ENCODE measurements at regions not wholly inside any gene's neighbourhood (a gene's known extent, or its start where the extent isn't known, plus 50 kb on each side); places are given as distances from the start of the nearest gene placed in this dataset.

- WGBS: 92% methylated on average over 1 of the region's 1 CpG
- Histone ChIP-seq H3K27me3 (replicated peaks; ENCODE audit: insufficient read depth) (no peaks in the 10 kb centered on the region), H3K4me3 (no peak overlapping the region), H3K4me1 (replicated peaks) (no peaks in the 10 kb centered on the region), H3K36me3 (no peaks in the 10 kb centered on the region), H3K9me3 (no peaks in the 10 kb centered on the region), H3K27ac (no peak overlapping the region)
- intact Hi-C loops (cut with DNase I): no loop called here
- no peak for DNase-seq (ENCODE audit: low spot score)
- TF ChIP-seq, protein P1, sequence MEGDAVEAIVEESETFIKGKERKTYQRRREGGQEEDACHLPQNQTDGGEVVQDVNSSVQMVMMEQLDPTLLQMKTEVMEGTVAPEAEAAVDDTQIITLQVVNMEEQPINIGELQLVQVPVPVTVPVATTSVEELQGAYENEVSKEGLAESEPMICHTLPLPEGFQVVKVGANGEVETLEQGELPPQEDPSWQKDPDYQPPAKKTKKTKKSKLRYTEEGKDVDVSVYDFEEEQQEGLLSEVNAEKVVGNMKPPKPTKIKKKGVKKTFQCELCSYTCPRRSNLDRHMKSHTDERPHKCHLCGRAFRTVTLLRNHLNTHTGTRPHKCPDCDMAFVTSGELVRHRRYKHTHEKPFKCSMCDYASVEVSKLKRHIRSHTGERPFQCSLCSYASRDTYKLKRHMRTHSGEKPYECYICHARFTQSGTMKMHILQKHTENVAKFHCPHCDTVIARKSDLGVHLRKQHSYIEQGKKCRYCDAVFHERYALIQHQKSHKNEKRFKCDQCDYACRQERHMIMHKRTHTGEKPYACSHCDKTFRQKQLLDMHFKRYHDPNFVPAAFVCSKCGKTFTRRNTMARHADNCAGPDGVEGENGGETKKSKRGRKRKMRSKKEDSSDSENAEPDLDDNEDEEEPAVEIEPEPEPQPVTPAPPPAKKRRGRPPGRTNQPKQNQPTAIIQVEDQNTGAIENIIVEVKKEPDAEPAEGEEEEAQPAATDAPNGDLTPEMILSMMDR (IDR thresholded peaks at IDR 0.05): no peak
- no peak for TF ChIP-seq POLR2AphosphoS5 (IDR thresholded peaks at IDR 0.05)
- TF ChIP-seq POLR2A (IDR thresholded peaks at IDR 0.05): no peak
These were observed 94.3 kb downstream of the RIPK4 start for GRCh38 chr21:41672543-41672915.

DNA sequence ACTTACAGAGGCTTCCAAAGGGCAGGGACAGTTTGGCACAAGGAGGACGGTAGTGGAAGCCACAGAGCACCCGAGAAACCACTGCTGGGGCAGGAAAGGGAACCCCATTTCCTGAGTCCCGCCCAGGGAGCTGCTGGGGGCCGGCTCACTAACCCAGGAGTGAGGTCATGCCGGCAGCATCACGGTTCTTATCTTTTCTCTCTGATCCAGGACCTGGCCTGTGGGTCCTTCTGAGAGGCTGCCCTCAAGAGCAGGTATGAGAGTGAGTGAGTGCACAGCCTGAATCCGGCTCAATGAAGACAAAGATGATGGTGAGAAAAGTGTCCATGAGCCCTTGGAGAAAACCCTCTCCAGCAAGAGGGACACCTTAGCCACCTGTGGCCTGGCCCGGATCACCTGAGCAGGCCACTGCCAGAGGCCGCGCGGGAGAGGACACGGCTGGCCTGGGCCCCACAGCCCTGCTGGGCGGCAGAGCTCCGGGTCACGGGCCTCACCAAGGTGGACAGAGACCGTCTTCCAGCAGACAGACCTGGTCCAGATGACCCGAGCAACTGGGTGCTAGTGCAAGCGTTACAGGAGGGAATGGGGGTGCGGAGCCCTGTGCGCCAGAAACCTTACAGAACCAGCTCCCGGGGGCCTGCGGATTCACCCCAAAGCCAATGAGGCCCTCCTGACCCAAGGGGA is 94.9 kb downstream of the RIPK4 start:
- TF ChIP-seq POLR2A (IDR thresholded peaks at IDR 0.05) (no peak), POLR2AphosphoS5 (IDR thresholded peaks at IDR 0.05) (no peak)
- no peaks in the 10 kb centered on the region for H3K4me1 ChIP-seq (replicated peaks)
- no peak for DNase-seq (ENCODE audit: low spot score)
- H3K9me3 ChIP-seq: no peaks in the 10 kb centered on the region
- intact Hi-C loops (cut with DNase I): no loop called here
- no peaks in the 10 kb centered on the region for H3K27me3 ChIP-seq (replicated peaks; ENCODE audit: insufficient read depth)
- no peaks in the 10 kb centered on the region for H3K36me3 ChIP-seq
- H3K4me3 ChIP-seq: no peak overlapping the region
- 84% methylated on average over 22 of the region's 22 CpGs for WGBS
- no peak overlapping the region for H3K27ac ChIP-seq

DNA sequence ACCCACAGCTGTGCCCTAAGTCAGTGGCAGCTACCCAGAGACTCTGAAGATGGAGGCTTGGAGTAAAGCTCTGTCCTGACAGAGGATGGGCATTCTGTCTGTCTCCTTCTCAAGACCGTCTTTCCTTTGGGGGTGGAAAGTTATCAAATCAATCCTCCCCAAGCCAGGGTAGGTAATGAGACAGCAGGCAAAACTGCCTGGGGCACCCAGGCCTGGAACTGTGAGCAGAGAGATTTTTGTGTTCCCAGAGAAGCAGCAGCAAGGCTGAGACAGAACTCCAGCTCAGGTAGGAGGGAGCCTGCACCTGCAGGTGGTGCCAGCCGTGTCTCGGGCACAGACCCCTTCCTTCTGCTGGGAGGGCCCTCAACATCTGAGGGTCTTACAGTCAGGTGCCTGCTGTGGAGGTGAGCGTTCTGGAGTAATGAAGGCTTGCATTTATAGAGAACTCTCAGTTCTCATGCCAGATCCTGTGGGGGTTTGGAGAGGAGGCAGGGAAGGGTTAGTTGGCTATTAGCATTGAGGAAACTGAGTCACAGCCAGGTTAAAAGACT is 95.6 kb downstream of the RIPK4 start:
- Histone ChIP-seq H3K9me3 (no peaks in the 10 kb centered on the region), H3K4me1 (replicated peaks) (no peaks in the 10 kb centered on the region), H3K27ac (no peak overlapping the region), H3K4me3 (no peak overlapping the region), H3K27me3 (replicated peaks; ENCODE audit: insufficient read depth) (no peaks in the 10 kb centered on the region), H3K36me3 (no peaks in the 10 kb centered on the region)
- DNase-seq (ENCODE audit: low spot score): no peak
- TF ChIP-seq POLR2AphosphoS5 (IDR thresholded peaks at IDR 0.05): no peak
- TF ChIP-seq, protein P1 (IDR thresholded peaks at IDR 0.05): no peak
- no peak for TF ChIP-seq POLR2A (IDR thresholded peaks at IDR 0.05)
- intact Hi-C loops (cut with DNase I): no loop called here
- 56% methylated on average over 4 of the region's 4 CpGs for WGBS

GRCh38 chr21:41670056-41670805 is 96.6 kb downstream of the RIPK4 start:
- WGBS: 96% methylated on average over 26 of the region's 28 CpGs
- TF ChIP-seq POLR2AphosphoS5 (IDR thresholded peaks at IDR 0.05): no peak
- TF ChIP-seq POLR2A (IDR thresholded peaks at IDR 0.05): no peak
- Histone ChIP-seq H3K4me1 (replicated peaks) (peaks cover under 1% of the 10 kb centered on the region), H3K27me3 (replicated peaks; ENCODE audit: insufficient read depth) (no peaks in the 10 kb centered on the region), H3K36me3 (no peaks in the 10 kb centered on the region), H3K9me3 (no peaks in the 10 kb centered on the region), H3K27ac (no peak overlapping the region), H3K4me3 (no peak overlapping the region)
- intact Hi-C loops (cut with DNase I): no loop called here
- DNase-seq (ENCODE audit: low spot score): no peak

DNA sequence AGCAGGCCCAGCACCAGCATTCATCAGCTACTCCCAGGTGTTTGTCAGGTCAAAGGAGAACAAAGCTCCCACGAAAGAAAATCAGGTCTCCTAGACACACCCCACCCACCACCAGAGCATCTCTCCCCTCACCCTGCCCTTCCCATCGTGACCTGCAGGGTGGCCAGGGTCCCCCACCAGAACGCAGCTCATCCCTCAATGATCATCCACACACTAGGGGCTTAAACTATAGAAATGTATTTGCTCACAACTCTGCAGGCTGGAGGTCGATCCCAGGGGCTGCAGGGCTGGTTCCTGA is 97.4 kb downstream of the RIPK4 start:
- Histone ChIP-seq H3K9me3 (no peaks in the 10 kb centered on the region), H3K27ac (no peak overlapping the region), H3K36me3 (no peaks in the 10 kb centered on the region), H3K4me3 (no peak overlapping the region), H3K4me1 (replicated peaks) (peaks cover 7% of the 10 kb centered on the region), H3K27me3 (replicated peaks; ENCODE audit: insufficient read depth) (no peaks in the 10 kb centered on the region)
- 82% methylated on average over 4 of the region's 4 CpGs for whole genome bisulfite sequencing
- TF ChIP-seq POLR2A (IDR thresholded peaks at IDR 0.05) (no peak), POLR2AphosphoS5 (IDR thresholded peaks at IDR 0.05) (no peak)
- intact Hi-C loops (cut with DNase I): no loop called here
- no peak for DNase-seq (ENCODE audit: low spot score)

DNA sequence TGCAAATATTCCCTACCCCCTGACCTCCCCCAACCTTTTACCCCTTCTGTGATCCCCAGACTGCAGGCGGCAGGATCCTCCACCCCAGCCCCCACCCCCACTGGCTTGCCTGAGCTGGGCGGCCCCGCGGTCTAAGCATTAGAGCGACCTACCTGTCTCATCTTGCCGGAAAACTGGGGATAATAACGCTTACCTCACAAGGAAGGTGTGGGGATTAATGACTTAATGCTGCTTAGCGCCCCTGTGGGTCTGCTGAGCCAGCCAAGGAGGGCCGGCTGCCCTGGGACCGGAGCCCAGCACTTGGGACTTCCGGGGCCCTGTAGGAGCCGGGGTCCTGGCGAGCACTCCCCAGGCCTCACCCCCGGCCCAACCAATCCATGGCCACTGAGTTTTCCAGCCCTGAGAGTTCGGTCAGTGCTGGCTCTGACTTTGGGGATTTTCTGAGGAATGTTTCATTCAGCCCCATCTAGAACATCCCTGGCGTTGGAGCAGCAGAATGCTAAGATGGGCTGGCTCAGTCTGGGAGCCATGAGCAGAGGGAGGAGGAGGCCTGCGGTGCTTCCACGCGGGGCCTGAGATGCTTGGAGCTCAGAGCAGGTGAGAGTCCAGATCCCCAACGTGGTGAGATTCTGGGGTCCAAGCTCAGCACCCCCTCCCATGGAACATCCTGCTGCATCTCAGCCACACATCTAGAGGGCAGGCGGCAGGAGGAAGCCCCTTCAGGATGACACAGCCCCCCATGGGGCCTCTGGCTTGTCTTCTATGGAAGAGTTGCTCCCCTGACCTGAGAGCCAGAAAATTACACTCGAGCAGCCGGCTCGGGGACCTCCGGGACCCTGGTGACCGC is 97.9 kb downstream of the RIPK4 start:
- no peaks in the 10 kb centered on the region for H3K36me3 ChIP-seq
- H3K4me1 ChIP-seq (replicated peaks): peaks cover 7% of the 10 kb centered on the region
- intact Hi-C loops (cut with DNase I): no loop called here
- DNase-seq (ENCODE audit: low spot score): no peak
- H3K4me3 ChIP-seq: no peak overlapping the region
- WGBS: 61% methylated on average over 21 of the region's 26 CpGs
- H3K9me3 ChIP-seq: no peaks in the 10 kb centered on the region
- H3K27ac ChIP-seq: no peak overlapping the region
- no peaks in the 10 kb centered on the region for H3K27me3 ChIP-seq (replicated peaks; ENCODE audit: insufficient read depth)
- TF ChIP-seq, protein P1 (IDR thresholded peaks at IDR 0.05): no peak
- TF ChIP-seq POLR2A (IDR thresholded peaks at IDR 0.05) (no peak), POLR2AphosphoS5 (IDR thresholded peaks at IDR 0.05) (no peak)
